ENCODE measurements at regions not wholly inside any gene's neighbourhood (a gene's known extent, or its start where the extent isn't known, plus 50 kb on each side); places are given as distances from the start of the nearest gene placed in this dataset.

- TF ChIP-seq USF2 (CRISPR knock-in tag; IDR thresholded peaks at IDR 0.05) (no peak), ELF4 (CRISPR knock-in tag; IDR thresholded peaks at IDR 0.05; ENCODE audit: low read depth) (no peak)
Observed at GRCh38 chr1:239858529-239858928, 233.2 kb upstream of the FMN2 start (continued).

GRCh38 chr1:239861985-239862384 is 229.7 kb upstream of the FMN2 start:
- no peak for ATAC-seq
- Mint-ChIP-seq H3K27me3 (ENCODE audit: low read depth) (no peaks in the 10 kb centered on the region), H3K27ac (no peak overlapping the region), H3K36me3 (no peaks in the 10 kb centered on the region), H3K4me1 (peaks cover 6% of the 10 kb centered on the region), H3K9me3 (0 out of 2 replicates have a peak, but pooled peaks cover 9% of the 10 kb centered on the region), H3K4me3 (no peak overlapping the region)
- ChIA-PET POLR2A (no interaction called here), CTCF (no interaction called here)
- TF ChIP-seq TEAD1 (CRISPR knock-in tag; IDR thresholded peaks at IDR 0.05) (no peak), ATF6 (CRISPR knock-in tag; IDR thresholded peaks at IDR 0.05) (no peak), ZNF219 (CRISPR knock-in tag; IDR thresholded peaks at IDR 0.05; ENCODE audit: borderline replicate concordance) (no peak), AFF4 (CRISPR knock-in tag; IDR thresholded peaks at IDR 0.05; ENCODE audit: borderline replicate concordance) (no peak), MXD4 (CRISPR knock-in tag; IDR thresholded peaks at IDR 0.05; ENCODE audit: borderline replicate concordance) (no peak), TP53 (CRISPR knock-in tag; IDR thresholded peaks at IDR 0.05) (no peak), HMGXB4 (CRISPR knock-in tag; IDR thresholded peaks at IDR 0.05) (no peak), E2F5 (CRISPR knock-in tag; IDR thresholded peaks at IDR 0.05) (no peak), FOXJ3 (CRISPR knock-in tag; IDR thresholded peaks at IDR 0.05; ENCODE audit: borderline replicate concordance) (no peak), E2F1 (CRISPR knock-in tag; IDR thresholded peaks at IDR 0.05) (no peak), IRF2 (CRISPR knock-in tag; IDR thresholded peaks at IDR 0.05; ENCODE audit: borderline replicate concordance, low read depth) (no peak), MYBL2 (CRISPR knock-in tag; IDR thresholded peaks at IDR 0.05) (no peak), ZNF416 (CRISPR knock-in tag; IDR thresholded peaks at IDR 0.05) (no peak), MLX (CRISPR knock-in tag; IDR thresholded peaks at IDR 0.05) (no peak), GRHL2 (CRISPR knock-in tag; IDR thresholded peaks at IDR 0.05; ENCODE audit: insufficient replicate concordance, severe bottlenecking) (no peak), ZNF138 (CRISPR knock-in tag; conservative IDR thresholded peaks at IDR 0.05) (no peak), NFYB (CRISPR knock-in tag; conservative IDR thresholded peaks at IDR 0.05; ENCODE audit: low read depth) (no peak), CBFB (CRISPR knock-in tag; IDR thresholded peaks at IDR 0.05; ENCODE audit: low read depth) (no peak), RORB (CRISPR knock-in tag; IDR thresholded peaks at IDR 0.05) (no peak)
- DNase-seq (ENCODE audit: low spot score): no peak

All from WTC11 (cell line).